NCI-H128 (cell line): ENCODE measurements at regions not wholly inside any gene's neighbourhood (a gene's known extent, or its start where the extent isn't known, plus 50 kb on each side); places are given as distances from the start of the nearest gene placed in this dataset.

Experiments
- DNase-seq: peaks from one replicate; lab custom pipeline; 2025; ENCODE audit not compliant: unreplicated experiment; lab: John Stamatoyannopoulos, UW

DNA sequence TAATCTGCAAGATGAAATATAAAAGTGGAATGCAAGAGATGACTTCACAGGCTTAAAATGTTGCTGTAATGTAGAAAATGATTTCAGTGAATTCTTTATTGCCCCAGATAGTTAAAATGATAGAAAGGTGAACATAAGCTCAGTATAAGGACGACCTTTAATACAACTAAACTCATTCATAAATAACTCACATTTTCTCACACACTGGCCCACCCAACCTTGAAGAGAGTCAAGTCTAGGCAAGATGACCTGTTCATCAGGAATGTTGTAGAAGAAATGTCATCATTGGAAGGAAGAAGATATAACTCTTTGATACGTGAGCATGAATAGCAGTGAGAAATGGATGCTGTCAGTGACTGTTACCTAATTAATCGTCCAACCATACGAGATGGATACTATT, 111.1 kb upstream of the SASH1 start:
- DNase-seq, result no peak

DNA sequence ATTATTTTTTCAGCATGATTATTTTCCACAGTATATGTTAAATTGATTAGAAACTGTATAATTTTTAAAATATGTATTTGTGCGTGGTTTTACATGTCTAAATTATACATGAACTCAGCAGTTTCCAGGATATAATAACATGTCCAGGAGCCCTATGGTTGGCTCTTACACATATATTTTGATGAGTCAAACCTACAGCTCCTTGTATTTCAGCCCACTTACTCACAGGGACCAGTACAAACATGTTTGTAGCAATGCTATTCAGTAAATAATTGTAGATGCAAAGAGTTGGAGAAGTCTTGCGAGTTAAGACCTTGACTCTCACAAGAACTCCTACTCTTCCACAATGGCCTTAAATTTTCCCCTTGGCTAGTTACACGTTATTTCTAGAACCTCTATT, 107.2 kb upstream of the SASH1 start:
- no peak for DNase-seq

DNA sequence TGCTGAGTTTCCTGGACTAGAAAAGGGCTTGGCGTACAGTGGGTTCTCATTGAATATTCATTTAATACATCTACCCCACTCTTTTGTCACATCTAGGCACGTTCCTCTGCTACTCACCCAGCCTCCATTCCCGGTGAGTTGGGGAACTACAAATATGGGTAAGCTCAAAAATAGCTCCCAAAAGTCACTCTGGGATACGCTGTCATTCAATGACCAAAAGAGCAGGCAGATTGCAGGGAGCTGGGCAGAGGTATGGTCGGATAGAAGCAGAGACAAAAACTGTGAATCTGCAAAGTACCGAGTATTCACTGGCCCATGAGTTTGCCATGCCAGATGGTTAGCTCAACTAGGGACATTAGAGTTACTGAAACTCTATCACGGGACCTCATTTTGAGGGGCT, 103.9 kb upstream of the SASH1 start:
- no peak for DNase-seq

DNA sequence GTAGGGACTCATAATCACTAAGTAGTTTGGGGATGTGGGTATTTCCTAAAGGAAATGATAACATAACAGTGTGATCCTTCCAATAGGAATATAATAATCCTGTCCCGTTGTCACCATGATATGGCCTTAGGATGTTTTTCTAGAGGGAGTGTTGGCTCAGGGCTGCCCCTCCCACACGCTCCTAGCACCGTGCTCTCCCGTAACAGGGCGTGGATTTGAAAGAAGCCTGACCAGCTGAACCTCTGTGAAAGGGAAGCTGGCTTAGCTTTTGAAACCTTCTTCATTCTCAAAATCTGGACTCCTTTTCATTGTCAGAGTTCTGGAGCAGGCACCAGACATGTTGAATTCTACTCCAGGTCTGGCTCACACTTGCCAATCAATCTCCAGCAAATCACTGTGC, 103.4 kb upstream of the SASH1 start:
- no peak for DNase-seq

DNA sequence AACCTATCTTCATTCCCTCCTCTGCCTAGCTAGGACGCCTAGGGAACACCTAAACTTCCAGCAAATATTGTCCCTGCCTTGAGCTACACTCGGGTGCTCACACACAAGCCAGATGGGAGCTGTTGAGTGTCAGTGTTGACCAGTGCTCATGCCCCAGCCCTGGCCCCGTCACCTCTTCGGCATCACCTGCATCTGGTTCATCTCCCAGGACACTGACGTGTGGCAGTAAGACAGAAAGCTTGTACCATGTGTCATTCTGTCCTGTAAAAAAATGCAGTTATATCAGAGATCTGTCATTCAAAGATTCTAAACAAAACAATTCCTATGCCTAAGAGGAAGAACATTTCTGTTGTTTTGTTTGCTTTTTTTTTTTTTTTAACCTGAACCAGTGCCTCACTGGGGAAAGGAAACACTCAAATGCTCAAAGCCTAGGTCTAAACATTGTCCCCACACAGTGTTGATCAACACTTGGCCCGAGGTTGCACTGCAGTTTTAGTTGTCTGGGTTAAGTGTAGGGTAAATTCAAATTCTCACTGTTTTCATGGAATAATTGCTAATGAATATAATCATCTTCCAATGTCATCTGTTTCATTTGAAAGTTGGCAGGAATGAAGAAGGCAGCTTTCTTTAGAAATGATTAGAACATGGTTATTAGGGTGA, 102.7 kb upstream of the SASH1 start:
- DNase-seq, result no peak

DNA sequence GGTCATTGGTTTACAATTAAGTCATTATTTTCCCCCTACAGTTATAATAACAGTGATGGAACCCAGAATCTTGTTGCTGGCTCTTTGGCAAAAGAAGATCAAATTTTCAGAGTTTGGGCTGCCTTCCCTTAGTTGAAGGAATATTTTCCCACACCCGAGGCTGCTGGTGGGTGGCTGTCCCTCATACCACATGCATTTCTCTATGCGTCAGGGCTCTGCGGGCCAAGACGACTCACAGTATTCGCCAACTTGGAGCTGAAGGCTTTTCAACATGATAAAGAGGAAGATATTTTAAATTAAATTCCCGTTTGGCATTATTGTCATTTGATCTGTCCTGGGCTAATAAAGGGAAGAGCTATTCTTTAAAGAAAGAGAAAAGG, 102.2 kb upstream of the SASH1 start:
- no peak for DNase-seq

DNA sequence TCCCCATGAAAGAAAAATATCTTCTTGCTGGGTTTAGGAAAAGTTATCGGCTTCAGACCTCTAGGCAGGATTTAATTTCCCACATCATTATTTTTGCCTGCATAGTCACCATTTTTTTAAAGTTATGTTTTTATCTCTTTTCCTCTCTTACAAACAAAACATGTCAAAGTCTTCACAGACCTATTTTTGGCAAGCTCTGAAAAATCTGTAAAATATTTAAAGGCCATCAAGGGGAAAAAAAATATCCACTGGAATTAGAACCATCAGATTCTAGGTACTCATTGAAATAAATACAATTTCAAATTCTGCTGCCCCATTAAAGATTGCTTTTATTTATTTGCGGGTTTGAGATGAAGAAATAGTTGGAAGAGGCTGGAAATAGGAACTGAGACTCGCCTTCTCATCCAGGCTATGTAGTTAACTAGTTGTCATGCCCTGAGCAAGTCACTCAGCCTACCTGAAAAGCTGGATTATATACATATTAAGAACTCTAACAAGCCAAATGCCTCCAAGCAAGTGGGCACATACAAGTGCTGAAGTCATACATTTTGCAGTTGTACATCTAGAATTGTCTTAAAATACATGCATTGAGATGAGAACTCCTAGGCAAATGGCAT, 101.7 kb upstream of the SASH1 start:
- DNase-seq, result no peak

DNA sequence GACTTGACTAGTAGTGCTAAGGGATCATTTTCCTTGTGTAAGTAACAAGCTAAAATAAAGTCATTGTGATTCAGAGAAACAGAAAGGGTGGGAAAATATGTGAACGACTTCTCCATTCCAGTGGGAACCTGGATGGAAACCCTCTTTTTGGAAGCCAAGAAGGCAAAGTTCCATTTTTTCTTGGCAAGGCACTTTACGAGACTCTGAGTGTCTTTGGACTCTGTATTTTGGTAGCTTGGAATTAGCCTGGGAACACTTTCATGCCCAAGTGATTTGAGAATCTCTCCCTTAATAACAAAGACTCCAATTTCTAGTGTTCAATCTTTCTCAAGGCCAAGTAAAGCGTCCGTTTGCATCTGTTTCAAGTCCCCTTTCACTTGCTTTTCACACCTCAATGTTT, 100.5 kb upstream of the SASH1 start:
- DNase-seq, result no peak

DNA sequence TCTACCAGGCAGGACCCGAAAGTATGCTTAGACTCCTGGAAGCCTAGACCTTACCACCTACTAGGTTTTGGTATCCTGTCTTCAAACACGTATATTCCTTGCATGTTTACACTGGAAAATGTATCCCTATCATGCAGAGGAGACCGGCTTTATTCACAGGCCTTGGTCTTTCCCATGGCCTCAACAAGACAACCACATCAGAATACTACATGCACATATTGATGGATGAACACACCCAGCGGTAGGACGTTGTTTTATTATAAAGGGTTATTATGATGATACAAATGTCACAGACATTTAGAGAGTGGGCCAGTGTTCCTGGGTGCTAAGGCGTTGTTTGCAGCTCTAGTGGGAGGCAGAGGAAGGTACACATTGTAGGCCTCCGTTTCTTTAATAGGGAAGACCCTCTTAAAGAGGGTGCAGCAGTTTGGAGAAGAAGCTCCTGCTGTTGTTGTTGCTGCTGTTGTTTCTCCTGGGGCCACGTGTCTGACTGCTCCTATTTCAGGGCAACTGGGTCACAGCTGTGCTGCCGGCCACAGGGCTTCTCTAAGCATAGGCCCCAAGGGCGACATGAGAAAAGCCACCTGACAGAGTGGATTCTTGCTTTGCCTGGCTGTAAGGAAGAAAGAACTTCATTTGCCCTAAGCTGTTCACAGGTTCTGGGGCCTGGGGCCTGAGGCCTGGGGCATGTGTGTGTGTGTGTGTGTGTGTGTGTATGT, 98.3 kb upstream of the SASH1 start:
- no peak for DNase-seq

DNA sequence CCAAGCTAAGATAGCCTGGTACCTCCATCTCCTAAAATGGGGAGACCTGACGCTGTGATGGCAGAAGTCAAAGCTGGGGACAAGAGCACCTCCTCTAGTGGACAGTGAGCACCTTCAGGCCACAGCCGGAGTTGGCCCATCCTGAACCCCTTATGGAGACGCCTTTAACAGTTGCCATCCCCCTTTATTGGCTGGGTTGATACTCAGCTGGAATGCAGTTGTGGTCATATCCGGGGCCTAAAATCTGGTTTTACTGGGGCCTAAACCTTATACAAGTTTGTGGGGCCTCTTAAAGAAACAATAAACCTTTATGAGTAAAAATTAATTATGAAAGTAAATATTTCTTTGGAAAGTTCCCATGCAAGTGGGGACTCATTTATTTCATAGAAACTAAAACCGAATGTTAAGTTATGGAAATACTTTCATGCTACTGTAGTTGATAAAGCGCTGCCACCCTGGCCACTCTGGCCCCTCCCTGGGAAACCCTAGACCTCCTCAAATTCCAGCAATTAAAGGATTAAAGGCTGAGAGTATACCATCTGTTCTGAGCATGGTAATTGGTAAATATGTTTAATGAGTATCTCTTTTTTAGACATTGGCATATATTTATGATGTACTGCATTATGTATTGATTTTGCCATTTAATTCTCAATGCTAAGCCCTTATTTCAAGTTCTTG, 95.1 kb upstream of the SASH1 start:
- no peak for DNase-seq

DNA sequence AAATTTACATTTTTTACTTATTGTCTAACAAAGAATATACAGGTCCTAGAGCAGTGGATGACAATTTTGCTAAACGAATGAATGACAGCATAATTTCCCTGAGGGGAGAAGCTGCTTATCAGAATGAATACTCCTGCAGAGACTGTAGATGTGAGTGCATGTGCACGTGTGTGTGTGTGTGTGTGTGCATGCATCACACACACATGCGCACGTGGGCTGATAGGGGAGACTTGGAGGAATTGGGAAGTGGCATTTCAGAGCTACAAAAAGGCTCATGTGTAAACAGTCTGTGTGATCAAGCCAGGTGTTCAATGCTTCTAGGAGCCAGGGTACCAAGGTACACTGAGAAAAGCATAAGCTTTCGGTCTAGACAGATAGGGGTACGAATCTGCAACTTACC, 93.5 kb upstream of the SASH1 start:
- DNase-seq, result no peak

DNA sequence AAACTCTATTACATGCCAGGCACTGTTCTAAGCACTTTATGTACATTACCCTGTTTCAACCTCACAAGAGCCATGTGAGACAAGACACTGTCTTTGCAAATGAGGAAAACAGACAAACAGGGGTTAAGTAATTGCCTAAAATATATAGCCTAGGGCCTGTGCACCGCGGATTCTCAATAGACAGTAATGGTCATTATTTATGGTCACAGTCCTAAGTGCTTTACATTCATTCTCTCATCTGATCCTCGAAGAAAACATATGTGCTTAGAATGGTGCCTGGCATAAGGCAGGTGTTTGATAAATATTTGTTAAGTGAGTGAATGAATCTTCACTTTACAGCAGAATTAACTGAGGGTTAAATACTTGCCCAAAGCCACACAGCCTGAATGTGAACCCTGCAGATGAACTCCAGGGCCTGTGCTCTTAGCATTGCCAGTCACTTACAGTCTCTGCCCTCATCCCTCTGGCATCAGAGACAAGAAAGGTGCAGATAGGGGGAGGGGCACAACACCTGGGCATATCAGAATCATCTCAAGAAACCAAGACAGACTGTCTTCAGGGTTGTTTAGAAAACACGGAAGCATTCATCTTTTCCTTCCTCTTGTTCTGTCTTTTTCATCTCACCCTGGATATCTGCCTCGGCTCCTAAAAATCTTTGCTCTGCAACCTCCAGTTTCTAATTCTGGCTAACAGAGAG, 92.8 kb upstream of the SASH1 start:
- DNase-seq, result no peak

DNA sequence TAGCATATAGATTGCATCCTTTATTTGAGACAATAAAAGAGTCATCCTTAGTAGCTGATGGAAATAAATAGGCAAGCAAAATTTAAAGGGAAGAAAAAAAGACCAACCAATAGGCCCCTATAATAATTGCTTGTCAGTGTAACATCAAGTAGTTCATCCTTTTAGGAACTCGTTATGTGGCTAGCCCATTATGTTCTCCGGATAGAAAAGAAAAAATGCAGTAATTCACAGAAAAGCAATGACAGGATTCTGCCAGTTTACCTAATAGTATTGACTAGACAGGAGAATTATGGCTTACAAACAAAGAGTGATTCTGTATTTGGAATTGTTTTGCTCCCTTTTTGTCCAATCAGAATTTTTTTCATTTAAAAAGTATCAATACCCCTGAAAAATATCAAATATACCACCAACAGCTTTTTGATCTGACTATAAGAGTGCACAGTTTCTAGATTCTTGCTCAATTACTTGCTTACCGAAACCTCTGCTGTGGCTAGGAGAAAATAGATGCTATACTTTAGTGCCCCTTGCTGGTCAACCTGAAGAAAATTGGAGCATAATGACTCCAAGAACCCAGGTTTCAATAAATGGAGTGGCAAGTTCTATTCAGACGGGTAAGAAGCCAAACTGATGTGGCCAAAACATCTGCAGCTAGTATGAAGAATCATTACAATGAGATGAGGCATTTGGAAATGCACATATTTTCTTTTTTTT, 91.5 kb upstream of the SASH1 start:
- no peak for DNase-seq

DNA sequence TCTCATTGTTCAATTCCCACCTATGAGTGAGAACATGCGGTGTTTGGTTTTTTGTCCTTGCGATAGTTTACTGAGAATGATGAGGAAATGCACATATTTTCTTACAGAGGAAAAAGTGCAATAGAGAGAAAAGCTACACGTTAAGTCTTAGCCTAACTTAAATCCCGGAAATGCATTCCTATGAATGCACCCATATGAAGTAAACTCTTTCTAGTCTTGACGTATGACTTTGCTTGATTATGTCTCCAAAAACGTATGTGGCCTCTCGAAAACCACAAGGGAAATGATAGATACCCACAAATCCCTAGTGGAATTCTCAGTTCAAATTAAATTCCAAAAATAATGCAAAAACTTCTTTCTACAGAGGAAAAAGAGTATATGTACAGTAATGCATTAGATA, 90.7 kb upstream of the SASH1 start:
- no peak for DNase-seq

DNA sequence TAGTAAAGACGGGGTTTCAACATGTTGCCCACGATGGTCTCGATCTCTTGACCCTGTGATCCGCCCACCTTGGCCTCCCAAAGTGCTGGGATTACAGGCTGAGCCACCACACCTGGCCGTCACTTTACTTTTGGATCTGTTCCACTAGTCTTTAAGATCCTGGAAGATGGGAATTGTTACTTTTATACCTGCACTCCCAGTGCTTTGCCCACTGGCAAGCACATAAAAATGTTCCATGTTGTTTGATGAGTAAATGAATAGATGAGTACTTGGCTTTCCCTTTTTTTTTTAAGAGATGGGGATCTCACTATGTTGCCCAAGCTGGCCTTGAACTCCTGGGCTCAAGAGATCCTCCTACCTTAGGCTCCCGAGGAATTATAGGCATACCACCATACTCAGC, 84.8 kb upstream of the SASH1 start:
- no peak for DNase-seq

DNA sequence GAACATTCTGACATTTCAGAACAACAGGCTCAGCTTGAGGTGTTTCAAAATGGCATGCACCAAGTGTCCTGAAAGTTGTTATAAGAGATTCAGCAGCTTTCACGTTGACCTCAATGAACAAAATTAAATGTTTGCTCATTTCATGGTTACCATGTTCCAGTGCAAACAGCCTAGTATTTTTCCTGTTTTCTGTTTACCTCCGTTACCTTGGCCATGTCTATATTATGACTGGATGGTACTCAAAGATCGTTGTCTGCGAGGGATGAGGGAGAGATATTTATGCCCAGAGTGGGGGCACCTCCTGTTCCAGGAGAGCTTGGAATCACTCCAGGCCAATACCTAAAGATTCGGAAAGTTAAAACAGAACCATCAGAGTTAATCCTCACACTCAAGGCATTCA, 83.8 kb upstream of the SASH1 start:
- no peak for DNase-seq

DNA sequence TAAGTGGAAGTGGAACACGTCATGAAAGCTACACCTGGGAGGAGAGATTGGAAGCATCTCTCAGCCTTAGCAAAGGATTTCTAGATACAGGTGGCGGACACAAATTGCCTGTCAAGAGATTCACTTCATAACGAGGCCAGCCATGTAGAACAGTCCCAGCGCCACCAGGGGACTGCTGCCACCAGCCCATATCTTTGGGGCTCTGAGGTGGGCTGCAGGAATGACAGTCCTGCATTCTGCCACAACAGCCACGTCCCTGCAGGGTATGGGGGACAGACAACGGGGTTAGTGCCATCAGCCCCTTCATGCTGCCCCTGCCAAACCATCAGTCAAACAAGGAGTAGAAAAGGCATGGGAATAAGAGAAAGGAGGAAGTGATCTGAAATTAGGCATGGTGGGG, 81.2 kb upstream of the SASH1 start:
- no peak for DNase-seq

DNA sequence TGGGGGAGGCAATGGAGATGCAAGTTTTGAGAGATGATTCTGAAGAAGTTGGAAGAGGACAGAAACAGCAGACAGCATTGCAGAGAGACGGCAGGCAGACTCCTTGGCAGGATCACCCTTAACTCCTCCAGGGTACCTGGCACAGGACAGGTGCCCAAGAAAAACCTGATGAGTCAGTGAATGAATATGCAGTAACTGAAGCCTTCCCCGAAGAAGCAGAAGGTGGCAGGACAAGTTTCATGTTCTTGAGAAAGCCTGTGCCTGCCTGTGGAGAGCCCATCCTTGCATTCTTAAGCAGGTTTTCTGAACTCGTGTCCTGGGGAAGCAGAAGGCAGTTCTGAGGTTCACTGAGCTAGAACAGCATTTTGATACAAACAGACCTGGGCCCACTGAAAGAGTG, 79.6 kb upstream of the SASH1 start:
- DNase-seq, result no peak

DNA sequence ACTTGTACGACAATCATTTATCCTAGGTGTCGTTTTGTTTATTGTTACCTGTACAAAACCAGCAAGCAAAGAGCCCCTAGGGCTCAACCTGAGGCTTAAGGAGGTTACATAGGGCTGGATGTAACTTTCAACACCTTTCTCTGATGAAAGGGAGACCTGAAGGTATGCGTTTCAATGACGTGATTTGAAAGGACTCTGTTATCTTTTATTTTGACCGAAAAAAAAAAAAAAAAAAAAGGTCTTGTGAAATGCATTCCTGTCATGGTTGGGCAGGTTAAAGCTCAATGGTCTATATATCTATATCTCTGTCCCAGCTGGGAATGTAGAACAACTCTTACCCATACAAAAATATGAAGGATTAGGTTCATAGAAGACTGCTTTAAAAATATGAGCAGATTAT, 78.7 kb upstream of the SASH1 start:
- no peak for DNase-seq

DNA sequence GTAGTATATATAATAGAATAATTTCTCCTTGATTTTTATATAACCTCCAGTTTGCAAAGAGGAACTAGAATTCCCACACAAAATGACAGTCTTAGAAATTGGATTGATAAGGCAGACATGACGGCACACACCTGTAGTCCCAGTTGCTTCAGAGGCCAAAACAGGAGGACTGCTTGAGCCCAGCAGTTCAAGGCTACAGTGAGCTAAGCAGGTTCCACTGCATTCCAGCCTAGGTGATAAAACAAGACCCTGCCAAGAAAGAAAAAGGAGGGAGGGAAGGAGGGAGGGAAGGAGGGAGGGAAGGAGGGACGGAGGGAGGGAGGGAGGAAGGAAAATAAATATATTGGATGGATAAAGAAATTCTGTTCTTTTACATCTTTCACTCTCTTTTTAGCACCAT, 77.6 kb upstream of the SASH1 start:
- no peak for DNase-seq

DNA sequence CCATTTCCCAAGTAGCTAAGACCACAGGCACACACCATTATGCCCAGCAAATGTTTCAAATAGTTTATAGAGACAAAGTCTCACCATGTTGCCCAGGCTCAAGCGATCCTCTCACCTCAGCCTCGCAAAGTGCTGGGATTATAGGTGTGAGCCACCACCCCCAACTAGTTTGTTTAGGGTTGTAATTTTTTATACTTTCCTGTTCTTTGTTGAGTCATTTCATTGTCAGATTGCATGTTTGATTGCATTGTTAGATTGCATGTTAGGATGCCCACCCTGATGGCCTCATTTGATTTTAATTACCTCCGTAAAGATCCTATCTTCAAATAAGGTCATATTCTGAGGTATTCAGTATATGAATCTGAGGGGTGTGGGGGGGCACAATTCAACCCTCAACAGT, 73.3 kb upstream of the SASH1 start:
- DNase-seq, result no peak
